Ishikawa (cell line): ENCODE measurements at regions not wholly inside any gene's neighbourhood (a gene's known extent, or its start where the extent isn't known, plus 50 kb on each side); places are given as distances from the start of the nearest gene placed in this dataset.

Experiments used
- CEBPB ChIP-seq: IDR thresholded peaks from 2 replicates; pipeline ENCODE4 v1.6.1; 2012
- CREB1 ChIP-seq: IDR thresholded peaks from 2 replicates; pipeline ENCODE4 v1.6.1; 2012; ENCODE audit warnings: low read depth
- EGR1 ChIP-seq: IDR thresholded peaks from 2 replicates; pipeline ENCODE4 v1.6.1; 2012
- EP300 ChIP-seq: IDR thresholded peaks from 2 replicates; pipeline ENCODE4 v1.6.1; 2012; ENCODE audit warnings: borderline replicate concordance
- FOXM1 ChIP-seq: IDR thresholded peaks from 2 replicates; pipeline ENCODE4 v1.6.1; 2012; ENCODE audit warnings: low read depth, borderline replicate concordance
- NFIC ChIP-seq: IDR thresholded peaks from 2 replicates; pipeline ENCODE4 v1.6.1; 2012
- RAD21 ChIP-seq: IDR thresholded peaks from 2 replicates; pipeline ENCODE4 v1.6.1; 2012; ENCODE audit warnings: low read depth
- TAF1 ChIP-seq: IDR thresholded peaks from 2 replicates; pipeline ENCODE4 v1.6.1; 2012; ENCODE audit warnings: low read depth, mild to moderate bottlenecking
- TCF12 ChIP-seq: IDR thresholded peaks from 2 replicates; pipeline ENCODE4 v1.6.1; 2012; ENCODE audit warnings: low read depth
- TEAD4 ChIP-seq: IDR thresholded peaks from 2 replicates; pipeline ENCODE4 v1.6.1; 2012
- YY1 ChIP-seq: IDR thresholded peaks from 2 replicates; pipeline ENCODE4 v1.6.1; 2012; ENCODE audit warnings: low read depth
- ZBTB7A ChIP-seq: IDR thresholded peaks from 2 replicates; pipeline ENCODE4 v1.6.1; 2012; ENCODE audit warnings: low read depth
- TF ChIP-seq, protein P1 (sequence below): IDR thresholded peaks from 2 replicates; pipeline ENCODE4 v1.6.1; 2012
- TF ChIP-seq, protein P2 (sequence below): IDR thresholded peaks from 2 replicates; pipeline ENCODE4 v1.6.1; 2012
- TF ChIP-seq, protein P3 (sequence below): IDR thresholded peaks from 2 replicates; pipeline ENCODE4 v1.6.1; 2012; ENCODE audit warnings: low read depth, mild to moderate bottlenecking

DNA sequence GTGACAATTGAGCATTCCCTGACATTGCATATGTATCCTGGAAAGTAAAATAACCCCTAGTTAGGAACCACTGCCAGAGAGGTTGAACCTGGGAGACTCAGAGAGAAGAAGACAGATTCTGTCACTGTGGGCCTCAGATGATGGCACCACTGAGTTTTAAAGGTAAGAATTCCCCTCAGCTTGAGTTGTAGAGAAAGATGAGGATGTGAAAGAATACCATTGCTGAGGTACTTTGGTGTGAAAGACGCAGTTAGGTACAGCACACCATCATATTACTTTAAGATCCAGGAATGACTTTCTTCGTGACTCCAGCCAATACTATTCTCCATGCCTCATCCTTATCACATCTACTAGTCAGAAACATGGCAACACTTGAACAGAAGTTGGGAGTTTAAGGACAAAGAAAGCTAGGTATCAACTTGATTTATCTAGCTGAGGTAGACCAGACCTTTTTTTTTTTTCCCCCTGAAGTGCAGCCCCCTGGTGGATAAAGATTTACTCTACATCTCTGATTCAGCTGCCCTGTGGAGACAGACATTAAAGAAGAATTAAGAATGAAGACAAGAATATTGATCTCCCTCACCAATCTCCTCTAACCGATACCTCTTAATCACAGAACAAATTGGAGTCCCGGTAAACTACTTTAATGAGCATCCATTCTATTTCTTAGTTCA lies 630.5 kb upstream of the FANCL start:
- TF ChIP-seq EP300 (no peak), EGR1 (no peak), FOXM1 (no peak), CREB1 (no peak), RAD21 (no peak), YY1 (no peak), CEBPB (no peak), ZBTB7A (no peak), TCF12 (no peak), NFIC (no peak), TAF1 (no peak), TEAD4 (no peak)
- TF ChIP-seq, protein P1, sequence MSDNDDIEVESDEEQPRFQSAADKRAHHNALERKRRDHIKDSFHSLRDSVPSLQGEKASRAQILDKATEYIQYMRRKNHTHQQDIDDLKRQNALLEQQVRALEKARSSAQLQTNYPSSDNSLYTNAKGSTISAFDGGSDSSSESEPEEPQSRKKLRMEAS: no peak
- TF ChIP-seq, protein P2, sequence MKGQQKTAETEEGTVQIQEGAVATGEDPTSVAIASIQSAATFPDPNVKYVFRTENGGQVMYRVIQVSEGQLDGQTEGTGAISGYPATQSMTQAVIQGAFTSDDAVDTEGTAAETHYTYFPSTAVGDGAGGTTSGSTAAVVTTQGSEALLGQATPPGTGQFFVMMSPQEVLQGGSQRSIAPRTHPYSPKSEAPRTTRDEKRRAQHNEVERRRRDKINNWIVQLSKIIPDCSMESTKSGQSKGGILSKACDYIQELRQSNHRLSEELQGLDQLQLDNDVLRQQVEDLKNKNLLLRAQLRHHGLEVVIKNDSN: no peak
- TF ChIP-seq, protein P3, sequence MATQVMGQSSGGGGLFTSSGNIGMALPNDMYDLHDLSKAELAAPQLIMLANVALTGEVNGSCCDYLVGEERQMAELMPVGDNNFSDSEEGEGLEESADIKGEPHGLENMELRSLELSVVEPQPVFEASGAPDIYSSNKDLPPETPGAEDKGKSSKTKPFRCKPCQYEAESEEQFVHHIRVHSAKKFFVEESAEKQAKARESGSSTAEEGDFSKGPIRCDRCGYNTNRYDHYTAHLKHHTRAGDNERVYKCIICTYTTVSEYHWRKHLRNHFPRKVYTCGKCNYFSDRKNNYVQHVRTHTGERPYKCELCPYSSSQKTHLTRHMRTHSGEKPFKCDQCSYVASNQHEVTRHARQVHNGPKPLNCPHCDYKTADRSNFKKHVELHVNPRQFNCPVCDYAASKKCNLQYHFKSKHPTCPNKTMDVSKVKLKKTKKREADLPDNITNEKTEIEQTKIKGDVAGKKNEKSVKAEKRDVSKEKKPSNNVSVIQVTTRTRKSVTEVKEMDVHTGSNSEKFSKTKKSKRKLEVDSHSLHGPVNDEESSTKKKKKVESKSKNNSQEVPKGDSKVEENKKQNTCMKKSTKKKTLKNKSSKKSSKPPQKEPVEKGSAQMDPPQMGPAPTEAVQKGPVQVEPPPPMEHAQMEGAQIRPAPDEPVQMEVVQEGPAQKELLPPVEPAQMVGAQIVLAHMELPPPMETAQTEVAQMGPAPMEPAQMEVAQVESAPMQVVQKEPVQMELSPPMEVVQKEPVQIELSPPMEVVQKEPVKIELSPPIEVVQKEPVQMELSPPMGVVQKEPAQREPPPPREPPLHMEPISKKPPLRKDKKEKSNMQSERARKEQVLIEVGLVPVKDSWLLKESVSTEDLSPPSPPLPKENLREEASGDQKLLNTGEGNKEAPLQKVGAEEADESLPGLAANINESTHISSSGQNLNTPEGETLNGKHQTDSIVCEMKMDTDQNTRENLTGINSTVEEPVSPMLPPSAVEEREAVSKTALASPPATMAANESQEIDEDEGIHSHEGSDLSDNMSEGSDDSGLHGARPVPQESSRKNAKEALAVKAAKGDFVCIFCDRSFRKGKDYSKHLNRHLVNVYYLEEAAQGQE: no peak

DNA sequence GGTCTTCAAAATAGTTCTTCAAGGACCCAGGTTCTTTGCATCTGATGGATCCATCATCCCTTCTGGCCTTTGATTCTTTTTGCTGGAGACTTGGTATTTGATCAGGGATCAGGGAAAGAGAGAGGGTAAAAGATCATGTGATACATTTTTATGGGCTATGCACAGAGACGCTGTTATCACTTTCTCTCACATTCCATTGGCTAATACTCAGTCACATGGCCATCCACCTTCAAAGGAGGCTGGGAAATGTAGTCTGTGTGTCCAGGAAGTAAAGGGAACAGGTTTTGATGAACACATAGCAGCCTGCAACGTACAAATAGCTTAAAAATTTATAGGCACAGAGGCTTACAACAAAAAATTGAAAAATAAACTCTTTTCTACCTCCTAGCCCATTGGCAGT lies 629.6 kb upstream of the FANCL start:
- TF ChIP-seq, protein P2: peak; percentile 84
- TF ChIP-seq EP300 (no peak), TAF1 (no peak)

DNA sequence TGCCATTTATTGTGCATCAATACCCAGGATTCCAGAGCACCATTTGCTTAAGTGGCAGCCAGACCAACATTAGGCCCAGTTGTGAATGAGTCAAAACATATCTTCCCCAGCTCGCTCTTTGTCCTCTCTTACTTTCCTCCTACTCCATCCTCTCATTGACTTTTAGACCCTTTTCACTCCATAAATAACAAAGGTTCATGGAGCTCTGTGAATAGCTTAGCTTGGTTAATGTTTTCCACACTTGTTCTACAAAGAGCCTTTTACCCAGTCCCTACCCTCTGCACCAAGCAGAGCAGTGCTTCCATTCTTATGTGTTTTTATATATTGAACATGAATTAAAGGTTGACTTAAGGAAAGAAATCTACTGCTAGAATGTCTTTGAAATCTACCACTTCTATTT lies 625.8 kb upstream of the FANCL start:
- TF ChIP-seq, protein P2: no peak
- TF ChIP-seq EGR1: no peak

GRCh38 chr2:58866527-58866926 lies 625.4 kb upstream of the FANCL start:
- TF ChIP-seq EP300 (no peak), TCF12 (no peak), CEBPB (no peak), NFIC (no peak), ZBTB7A (no peak), TEAD4 (no peak), FOXM1 (no peak), EGR1 (no peak), CREB1 (no peak), RAD21 (no peak), YY1 (no peak), TAF1 (no peak)
- TF ChIP-seq, protein P1: no peak
- TF ChIP-seq, protein P2: no peak
- TF ChIP-seq, protein P3: no peak

GRCh38 chr2:58866040-58866439 lies 624.9 kb upstream of the FANCL start:
- no peak for TF ChIP-seq EGR1
- no peak for TF ChIP-seq RAD21
- TF ChIP-seq FOXM1: no peak
- TF ChIP-seq, protein P2: no peak
- no peak for TF ChIP-seq CEBPB
- no peak for TF ChIP-seq ZBTB7A
- no peak for TF ChIP-seq CREB1
- TF ChIP-seq YY1: no peak
- TF ChIP-seq, protein P3: no peak
- TF ChIP-seq, protein P1: no peak
